ENCODE measurements at regions not wholly inside any gene's neighbourhood (a gene's known extent, or its start where the extent isn't known, plus 50 kb on each side); places are given as distances from the start of the nearest gene placed in this dataset.

GRCh38 chr4:59615316-59615715, 1584.8 kb upstream of the ADGRL3 start (continued):
- TF ChIP-seq, protein P1, sequence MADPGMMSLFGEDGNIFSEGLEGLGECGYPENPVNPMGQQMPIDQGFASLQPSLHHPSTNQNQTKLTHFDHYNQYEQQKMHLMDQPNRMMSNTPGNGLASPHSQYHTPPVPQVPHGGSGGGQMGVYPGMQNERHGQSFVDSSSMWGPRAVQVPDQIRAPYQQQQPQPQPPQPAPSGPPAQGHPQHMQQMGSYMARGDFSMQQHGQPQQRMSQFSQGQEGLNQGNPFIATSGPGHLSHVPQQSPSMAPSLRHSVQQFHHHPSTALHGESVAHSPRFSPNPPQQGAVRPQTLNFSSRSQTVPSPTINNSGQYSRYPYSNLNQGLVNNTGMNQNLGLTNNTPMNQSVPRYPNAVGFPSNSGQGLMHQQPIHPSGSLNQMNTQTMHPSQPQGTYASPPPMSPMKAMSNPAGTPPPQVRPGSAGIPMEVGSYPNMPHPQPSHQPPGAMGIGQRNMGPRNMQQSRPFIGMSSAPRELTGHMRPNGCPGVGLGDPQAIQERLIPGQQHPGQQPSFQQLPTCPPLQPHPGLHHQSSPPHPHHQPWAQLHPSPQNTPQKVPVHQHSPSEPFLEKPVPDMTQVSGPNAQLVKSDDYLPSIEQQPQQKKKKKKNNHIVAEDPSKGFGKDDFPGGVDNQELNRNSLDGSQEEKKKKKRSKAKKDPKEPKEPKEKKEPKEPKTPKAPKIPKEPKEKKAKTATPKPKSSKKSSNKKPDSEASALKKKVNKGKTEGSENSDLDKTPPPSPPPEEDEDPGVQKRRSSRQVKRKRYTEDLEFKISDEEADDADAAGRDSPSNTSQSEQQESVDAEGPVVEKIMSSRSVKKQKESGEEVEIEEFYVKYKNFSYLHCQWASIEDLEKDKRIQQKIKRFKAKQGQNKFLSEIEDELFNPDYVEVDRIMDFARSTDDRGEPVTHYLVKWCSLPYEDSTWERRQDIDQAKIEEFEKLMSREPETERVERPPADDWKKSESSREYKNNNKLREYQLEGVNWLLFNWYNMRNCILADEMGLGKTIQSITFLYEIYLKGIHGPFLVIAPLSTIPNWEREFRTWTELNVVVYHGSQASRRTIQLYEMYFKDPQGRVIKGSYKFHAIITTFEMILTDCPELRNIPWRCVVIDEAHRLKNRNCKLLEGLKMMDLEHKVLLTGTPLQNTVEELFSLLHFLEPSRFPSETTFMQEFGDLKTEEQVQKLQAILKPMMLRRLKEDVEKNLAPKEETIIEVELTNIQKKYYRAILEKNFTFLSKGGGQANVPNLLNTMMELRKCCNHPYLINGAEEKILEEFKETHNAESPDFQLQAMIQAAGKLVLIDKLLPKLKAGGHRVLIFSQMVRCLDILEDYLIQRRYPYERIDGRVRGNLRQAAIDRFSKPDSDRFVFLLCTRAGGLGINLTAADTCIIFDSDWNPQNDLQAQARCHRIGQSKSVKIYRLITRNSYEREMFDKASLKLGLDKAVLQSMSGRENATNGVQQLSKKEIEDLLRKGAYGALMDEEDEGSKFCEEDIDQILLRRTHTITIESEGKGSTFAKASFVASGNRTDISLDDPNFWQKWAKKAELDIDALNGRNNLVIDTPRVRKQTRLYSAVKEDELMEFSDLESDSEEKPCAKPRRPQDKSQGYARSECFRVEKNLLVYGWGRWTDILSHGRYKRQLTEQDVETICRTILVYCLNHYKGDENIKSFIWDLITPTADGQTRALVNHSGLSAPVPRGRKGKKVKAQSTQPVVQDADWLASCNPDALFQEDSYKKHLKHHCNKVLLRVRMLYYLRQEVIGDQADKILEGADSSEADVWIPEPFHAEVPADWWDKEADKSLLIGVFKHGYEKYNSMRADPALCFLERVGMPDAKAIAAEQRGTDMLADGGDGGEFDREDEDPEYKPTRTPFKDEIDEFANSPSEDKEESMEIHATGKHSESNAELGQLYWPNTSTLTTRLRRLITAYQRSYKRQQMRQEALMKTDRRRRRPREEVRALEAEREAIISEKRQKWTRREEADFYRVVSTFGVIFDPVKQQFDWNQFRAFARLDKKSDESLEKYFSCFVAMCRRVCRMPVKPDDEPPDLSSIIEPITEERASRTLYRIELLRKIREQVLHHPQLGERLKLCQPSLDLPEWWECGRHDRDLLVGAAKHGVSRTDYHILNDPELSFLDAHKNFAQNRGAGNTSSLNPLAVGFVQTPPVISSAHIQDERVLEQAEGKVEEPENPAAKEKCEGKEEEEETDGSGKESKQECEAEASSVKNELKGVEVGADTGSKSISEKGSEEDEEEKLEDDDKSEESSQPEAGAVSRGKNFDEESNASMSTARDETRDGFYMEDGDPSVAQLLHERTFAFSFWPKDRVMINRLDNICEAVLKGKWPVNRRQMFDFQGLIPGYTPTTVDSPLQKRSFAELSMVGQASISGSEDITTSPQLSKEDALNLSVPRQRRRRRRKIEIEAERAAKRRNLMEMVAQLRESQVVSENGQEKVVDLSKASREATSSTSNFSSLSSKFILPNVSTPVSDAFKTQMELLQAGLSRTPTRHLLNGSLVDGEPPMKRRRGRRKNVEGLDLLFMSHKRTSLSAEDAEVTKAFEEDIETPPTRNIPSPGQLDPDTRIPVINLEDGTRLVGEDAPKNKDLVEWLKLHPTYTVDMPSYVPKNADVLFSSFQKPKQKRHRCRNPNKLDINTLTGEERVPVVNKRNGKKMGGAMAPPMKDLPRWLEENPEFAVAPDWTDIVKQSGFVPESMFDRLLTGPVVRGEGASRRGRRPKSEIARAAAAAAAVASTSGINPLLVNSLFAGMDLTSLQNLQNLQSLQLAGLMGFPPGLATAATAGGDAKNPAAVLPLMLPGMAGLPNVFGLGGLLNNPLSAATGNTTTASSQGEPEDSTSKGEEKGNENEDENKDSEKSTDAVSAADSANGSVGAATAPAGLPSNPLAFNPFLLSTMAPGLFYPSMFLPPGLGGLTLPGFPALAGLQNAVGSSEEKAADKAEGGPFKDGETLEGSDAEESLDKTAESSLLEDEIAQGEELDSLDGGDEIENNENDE (IDR thresholded peaks at IDR 0.05; ENCODE audit: insufficient replicate concordance, low read length), result no peak
- no peak for TF ChIP-seq FOSL1 (IDR thresholded peaks at IDR 0.05; ENCODE audit: insufficient read depth, low read depth, low read length)
- no peak for TF ChIP-seq SIN3A (conservative IDR thresholded peaks at IDR 0.05 in 1 of 2, IDR thresholded peaks at IDR 0.05 in 1 of 2; ENCODE audit: low read depth in 1 of 2, low read length in 2 of 2)
- no peak for TF ChIP-seq EZH2 (IDR thresholded peaks at IDR 0.05; ENCODE audit: low read depth, low read length, severe bottlenecking)
- TF ChIP-seq KDM5A (IDR thresholded peaks at IDR 0.05; ENCODE audit: low read length), result no peak
- TF ChIP-seq JUND (IDR thresholded peaks at IDR 0.05; ENCODE audit: low read length), result no peak
